ENCODE measurements at regions not wholly inside any gene's neighbourhood (a gene's known extent, or its start where the extent isn't known, plus 50 kb on each side); places are given as distances from the start of the nearest gene placed in this dataset.

- 95% methylated on average over 4 of the region's 5 CpGs for WGBS
- H2BK120ac ChIP-seq (ENCODE audit: low read depth, low read length) = no peak overlapping the region
Measured at GRCh38 chr17:12547831-12548230, 117.9 kb upstream of the MYOCD start.

GRCh38 chr17:12548558-12548957 is 117.1 kb upstream of the MYOCD start:
- no peak for DNase-seq
- Histone ChIP-seq H3K27ac (ENCODE audit: low read length, poor library complexity, severe bottlenecking) (no peak overlapping the region), H2BK12ac (ENCODE audit: low read length in 2 of 2) (no peak overlapping the region), H2AFZ (ENCODE audit: low read depth, low read length) (no peak overlapping the region), H2AK5ac (ENCODE audit: low read length, severe bottlenecking) (peak overlapping the region; percentile 55), H3K4ac (ENCODE audit: low read depth in 1 of 2, low read length in 2 of 2) (no peak overlapping the region), H3K4me2 (ENCODE audit: low read length, poor library complexity, severe bottlenecking) (no peak overlapping the region), H4K8ac (ENCODE audit: low read length) (no peak overlapping the region), H3K23ac (ENCODE audit: low read length in 2 of 2) (no peak overlapping the region), H3K79me1 (replicated peaks; ENCODE audit: low read length, poor library complexity, severe bottlenecking) (no peaks in the 10 kb centered on the region), H3K4me1 (ENCODE audit: control insufficient read depth, insufficient read depth, low read depth, low read length) (no peaks in the 10 kb centered on the region), H2BK120ac (ENCODE audit: low read depth, low read length) (no peak overlapping the region), H2BK5ac (ENCODE audit: low read depth, low read length, poor library complexity, severe bottlenecking) (no peak overlapping the region), H3K14ac (ENCODE audit: low read length in 2 of 2) (no peak overlapping the region), H3K27me3 (ENCODE audit: control insufficient read depth in 1 of 2, insufficient read depth in 1 of 2, low read length in 2 of 2) (peaks cover 0 to 8% of the 10 kb centered on the region in 2 experiments), H2BK15ac (ENCODE audit: low read depth, poor library complexity, severe bottlenecking) (no peak overlapping the region), H3K9me3 (ENCODE audit: control insufficient read depth, low read length) (no peaks in the 10 kb centered on the region), H3K36me3 (ENCODE audit: control insufficient read depth in 1 of 2, insufficient read depth in 2 of 2, low read depth in 1 of 2, low read length in 2 of 2) (no peaks in the 10 kb centered on the region), H3K9ac (ENCODE audit: low read length) (no peak overlapping the region), H3K18ac (ENCODE audit: low read depth in 1 of 2, low read length in 2 of 2) (no peak overlapping the region), H4K91ac (ENCODE audit: low read length) (no peak overlapping the region), H3K4me3 (ENCODE audit: insufficient read depth in 1 of 2, low read depth in 1 of 2, low read length in 2 of 2) (no peak overlapping the region)
- WGBS = 97% methylated on average over 4 of the region's 4 CpGs

More at GRCh38 chr17:12547831-12548230, 117.9 kb upstream of the MYOCD start:
- H3K14ac ChIP-seq (ENCODE audit: low read length in 2 of 2) = no peak overlapping the region
- H2AK5ac ChIP-seq (ENCODE audit: low read length, severe bottlenecking) = no peak overlapping the region
- H2AFZ ChIP-seq (ENCODE audit: low read depth, low read length) = no peak overlapping the region
- no peaks in the 10 kb centered on the region for H3K36me3 ChIP-seq (ENCODE audit: control insufficient read depth in 1 of 2, insufficient read depth in 2 of 2, low read depth in 1 of 2, low read length in 2 of 2)
- no peak overlapping the region for H3K23ac ChIP-seq (ENCODE audit: low read length in 2 of 2)
- peak overlapping the region in 1 of 2 experiments; percentile 32 for H3K18ac ChIP-seq (ENCODE audit: low read depth in 1 of 2, low read length in 2 of 2)
- no peak overlapping the region for H3K27ac ChIP-seq (ENCODE audit: low read length, poor library complexity, severe bottlenecking)
- H3K9ac ChIP-seq (ENCODE audit: low read length) = no peak overlapping the region
- no peaks in the 10 kb centered on the region for H3K79me1 ChIP-seq (replicated peaks; ENCODE audit: low read length, poor library complexity, severe bottlenecking)
- H2BK12ac ChIP-seq (ENCODE audit: low read length in 2 of 2) = no peak overlapping the region
- H4K8ac ChIP-seq (ENCODE audit: low read length) = no peak overlapping the region
- H3K27me3 ChIP-seq (ENCODE audit: control insufficient read depth in 1 of 2, insufficient read depth in 1 of 2, low read length in 2 of 2) = peaks cover 0 to 8% of the 10 kb centered on the region in 2 experiments
- no peaks in the 10 kb centered on the region for H3K4me1 ChIP-seq (ENCODE audit: control insufficient read depth, insufficient read depth, low read depth, low read length)
- no peak for DNase-seq
- H4K91ac ChIP-seq (ENCODE audit: low read length) = no peak overlapping the region
- H2BK15ac ChIP-seq (ENCODE audit: low read depth, poor library complexity, severe bottlenecking) = no peak overlapping the region
- peak overlapping the region in 1 of 2 experiments; percentile 42 for H3K4ac ChIP-seq (ENCODE audit: low read depth in 1 of 2, low read length in 2 of 2)
- no peak overlapping the region for H3K4me2 ChIP-seq (ENCODE audit: low read length, poor library complexity, severe bottlenecking)
- peak overlapping the region; percentile 53 for H2BK5ac ChIP-seq (ENCODE audit: low read depth, low read length, poor library complexity, severe bottlenecking)
- H3K4me3 ChIP-seq (ENCODE audit: insufficient read depth in 1 of 2, low read depth in 1 of 2, low read length in 2 of 2) = no peak overlapping the region
- no peaks in the 10 kb centered on the region for H3K9me3 ChIP-seq (ENCODE audit: control insufficient read depth, low read length)

- Histone ChIP-seq H3K36me3 (ENCODE audit: control insufficient read depth in 1 of 2, insufficient read depth in 2 of 2, low read depth in 1 of 2, low read length in 2 of 2) (no peaks in the 10 kb centered on the region), H3K14ac (ENCODE audit: low read length in 2 of 2) (no peak overlapping the region), H3K27ac (ENCODE audit: low read length, poor library complexity, severe bottlenecking) (peak overlapping the region; percentile 22), H2AK5ac (ENCODE audit: low read length, severe bottlenecking) (no peak overlapping the region), H3K4me1 (ENCODE audit: control insufficient read depth, insufficient read depth, low read depth, low read length) (no peaks in the 10 kb centered on the region), H2AFZ (ENCODE audit: low read depth, low read length) (no peak overlapping the region), H3K9me3 (ENCODE audit: control insufficient read depth, low read length) (no peaks in the 10 kb centered on the region), H3K27me3 (ENCODE audit: control insufficient read depth in 1 of 2, insufficient read depth in 1 of 2, low read length in 2 of 2) (peaks cover 0 to 8% of the 10 kb centered on the region in 2 experiments), H2BK5ac (ENCODE audit: low read depth, low read length, poor library complexity, severe bottlenecking) (no peak overlapping the region), H2BK15ac (ENCODE audit: low read depth, poor library complexity, severe bottlenecking) (no peak overlapping the region), H3K4me2 (ENCODE audit: low read length, poor library complexity, severe bottlenecking) (peak overlapping the region; percentile 42), H3K18ac (ENCODE audit: low read depth in 1 of 2, low read length in 2 of 2) (no peak overlapping the region), H3K23ac (ENCODE audit: low read length in 2 of 2) (no peak overlapping the region), H3K9ac (ENCODE audit: low read length) (no peak overlapping the region), H2BK120ac (ENCODE audit: low read depth, low read length) (no peak overlapping the region), H4K91ac (ENCODE audit: low read length) (no peak overlapping the region), H2BK12ac (ENCODE audit: low read length in 2 of 2) (no peak overlapping the region), H4K8ac (ENCODE audit: low read length) (no peak overlapping the region), H3K4ac (ENCODE audit: low read depth in 1 of 2, low read length in 2 of 2) (no peak overlapping the region), H3K4me3 (ENCODE audit: insufficient read depth in 1 of 2, low read depth in 1 of 2, low read length in 2 of 2) (no peak overlapping the region), H3K79me1 (replicated peaks; ENCODE audit: low read length, poor library complexity, severe bottlenecking) (no peaks in the 10 kb centered on the region)
- DNase-seq = peak; percentile 33
- 48% methylated on average over 12 of the region's 14 CpGs for WGBS
Measured at GRCh38 chr17:12549499-12550041, 116.1 kb upstream of the MYOCD start.

GRCh38 chr17:12553625-12554024 is 112.1 kb upstream of the MYOCD start:
- Histone ChIP-seq H3K27ac (ENCODE audit: low read length, poor library complexity, severe bottlenecking) (no peak overlapping the region), H3K4me2 (ENCODE audit: low read length, poor library complexity, severe bottlenecking) (no peak overlapping the region), H2BK12ac (ENCODE audit: low read length in 2 of 2) (no peak overlapping the region), H2AFZ (ENCODE audit: low read depth, low read length) (no peak overlapping the region), H3K79me1 (replicated peaks; ENCODE audit: low read length, poor library complexity, severe bottlenecking) (no peaks in the 10 kb centered on the region), H3K27me3 (ENCODE audit: control insufficient read depth in 1 of 2, insufficient read depth in 1 of 2, low read length in 2 of 2) (peaks cover 0 to 5% of the 10 kb centered on the region in 2 experiments), H3K14ac (ENCODE audit: low read length in 2 of 2) (no peak overlapping the region), H2BK15ac (ENCODE audit: low read depth, poor library complexity, severe bottlenecking) (no peak overlapping the region), H2AK5ac (ENCODE audit: low read length, severe bottlenecking) (no peak overlapping the region), H4K8ac (ENCODE audit: low read length) (no peak overlapping the region), H3K4me1 (ENCODE audit: control insufficient read depth, insufficient read depth, low read depth, low read length) (no peaks in the 10 kb centered on the region), H3K18ac (ENCODE audit: low read depth in 1 of 2, low read length in 2 of 2) (no peak overlapping the region), H2BK5ac (ENCODE audit: low read depth, low read length, poor library complexity, severe bottlenecking) (no peak overlapping the region), H3K36me3 (ENCODE audit: control insufficient read depth in 1 of 2, insufficient read depth in 2 of 2, low read depth in 1 of 2, low read length in 2 of 2) (no peaks in the 10 kb centered on the region), H3K4me3 (ENCODE audit: insufficient read depth in 1 of 2, low read depth in 1 of 2, low read length in 2 of 2) (no peak overlapping the region), H2BK120ac (ENCODE audit: low read depth, low read length) (no peak overlapping the region), H3K9me3 (ENCODE audit: control insufficient read depth, low read length) (no peaks in the 10 kb centered on the region), H3K23ac (ENCODE audit: low read length in 2 of 2) (no peak overlapping the region), H3K9ac (ENCODE audit: low read length) (no peak overlapping the region), H3K4ac (ENCODE audit: low read depth in 1 of 2, low read length in 2 of 2) (no peak overlapping the region), H4K91ac (ENCODE audit: low read length) (no peak overlapping the region)
- WGBS = 94% methylated on average over 3 of the region's 3 CpGs
- no peak for DNase-seq
